Choroid plexus epithelial cell (primary cell): ENCODE measurements at regions not wholly inside any gene's neighbourhood (a gene's known extent, or its start where the extent isn't known, plus 50 kb on each side); places are given as distances from the start of the nearest gene placed in this dataset.
"Not testable (repeated sequence)": the region's sequence is repeated elsewhere in the genome, so short reads cannot be mapped to it uniquely, and the experiment has no call there.

Experiments used
- DNase-seq: peaks from one replicate; pipeline ENCODE4 v3.0.0-alpha.2; 2010; ENCODE audit warnings: low read depth
- H3K4me3 ChIP-seq: 2 replicates; pipeline ENCODE4 v1.5.1; 2011; ENCODE audit warnings: low read depth, mild to moderate bottlenecking, control low read depth, low read length, moderate library complexity
- CTCF ChIP-seq: conservative IDR thresholded peaks from 2 replicates; pipeline ENCODE4 v1.5.1; 2011; ENCODE audit warnings: low read depth, mild to moderate bottlenecking, control low read depth, inconsistent platforms, low read length, moderate library complexity

GRCh38 chr13:63840551-63841421 lies 2425.1 kb upstream of the PCDH20 start:
- no peak for DNase-seq
- TF ChIP-seq CTCF, result no peak
- no peak overlapping the region for H3K4me3 ChIP-seq

- no peak for DNase-seq
- TF ChIP-seq CTCF, result no peak
- no peak overlapping the region for H3K4me3 ChIP-seq
These were observed 2422.9 kb upstream of the PCDH20 start for GRCh38 chr13:63838366-63839110.

GRCh38 chr13:63837701-63838100 lies 2422.1 kb upstream of the PCDH20 start:
- DNase-seq, H3K4me3 ChIP-seq: not testable (repeated sequence)

- DNase-seq, H3K4me3 ChIP-seq: not testable (repeated sequence)
These were observed 2414.0 kb upstream of the PCDH20 start for GRCh38 chr13:63829609-63830008.

- H3K4me3 ChIP-seq, DNase-seq: not testable (repeated sequence)
These were observed 2406.1 kb upstream of the PCDH20 start for GRCh38 chr13:63821785-63822184.

- H3K4me3 ChIP-seq, DNase-seq: not testable (repeated sequence)
These were observed 2395.9 kb upstream of the PCDH20 start for GRCh38 chr13:63811428-63812004.

GRCh38 chr13:63791134-63791533 lies 2375.5 kb upstream of the PCDH20 start:
- DNase-seq, result not testable (repeated sequence)

GRCh38 chr13:63774133-63774532 lies 2358.5 kb upstream of the PCDH20 start:
- peak; percentile 0 for DNase-seq
- H3K4me3 ChIP-seq, result no peak overlapping the region
- no peak for TF ChIP-seq CTCF

More at GRCh38 chr13:63791134-63791533, 2375.5 kb upstream of the PCDH20 start:
- H3K4me3 ChIP-seq, result not testable (repeated sequence)

- no peak for DNase-seq
- no peak overlapping the region for H3K4me3 ChIP-seq
- no peak for TF ChIP-seq CTCF
These were observed 2357.8 kb upstream of the PCDH20 start for GRCh38 chr13:63773476-63773875.

- DNase-seq, H3K4me3 ChIP-seq: not testable (repeated sequence)
These were observed 2342.0 kb upstream of the PCDH20 start for GRCh38 chr13:63757683-63758082.

GRCh38 chr13:63749857-63750256 lies 2334.2 kb upstream of the PCDH20 start:
- not testable (repeated sequence) for H3K4me3 ChIP-seq, DNase-seq

GRCh38 chr13:63741814-63742101 lies 2326.1 kb upstream of the PCDH20 start:
- not testable (repeated sequence) for DNase-seq, H3K4me3 ChIP-seq
